HCT116 (cell line): ENCODE measurements at regions not wholly inside any gene's neighbourhood (a gene's known extent, or its start where the extent isn't known, plus 50 kb on each side); places are given as distances from the start of the nearest gene placed in this dataset.

ENCODE experiments used
- ATAC-seq: fragments of 200-7000 bp; cut with Tn5 transposase; 2 replicates; pipeline ENCODE4 v1.9.1; 2020; ENCODE audit warnings: mild to moderate bottlenecking, moderate library complexity
- BruUV-seq: library from RNA; stranded (reverse); fragments of 400-500 nt; replicated peaks from 2 replicates; lab custom pipeline; 2021; lab: Mats Ljungman, UMichigan
- CTCF ChIA-PET: fragments of 300-600 bp; sonication (Branson Sonifier 250); formaldehyde crosslinking; loops from one replicate; lab custom pipeline; 2021; ENCODE audit warnings: antibody characterized with exemption; lab: Charles Lee
- POLR2A ChIA-PET: fragments of 300-600, 350-600 bp; sonication (Branson Sonifier 250); formaldehyde crosslinking; loops from one replicate; lab custom pipeline; 2021; ENCODE audit warnings: antibody characterized with exemption; lab: Charles Lee
- RAD21 ChIA-PET, 2 experiments: fragments of 300-600 bp; sonication (Branson Sonifier 250); formaldehyde crosslinking; loops; one replicate each; lab custom pipeline; 2023; ENCODE audit warnings: low total read pairs in 2 of 2; ENCODE audit not compliant: uncharacterized antibody in 2 of 2, unreplicated experiment in 2 of 2, low non-redundant PET in 1 of 2; lab: Charles Lee
- DNase-seq: peaks from one replicate; pipeline ENCODE4 v3.0.0-alpha.2; 2010; ENCODE audit warnings: low read depth, low spot score
- H2AFZ ChIP-seq: fragments of 200-600 bp; shearing (Covaris generic), sonication (generic); 2 replicates; pipeline ENCODE4 v1.6.1; 2017; ENCODE audit warnings: low read depth, mixed run types, mixed read lengths, antibody characterized with exemption, low read length; ENCODE audit not compliant: poor library complexity, severe bottlenecking
- H3K27ac ChIP-seq: 2 replicates; pipeline ENCODE4 v1.5.1; 2012; ENCODE audit warnings: low read depth, low read length
- H3K27me3 ChIP-seq: fragments of 200-600 bp; sonication (generic); 2 replicates; pipeline ENCODE4 v1.6.1; 2016; ENCODE audit warnings: mixed run types, low read length, mixed read lengths; ENCODE audit not compliant: insufficient read depth
- H3K36me3 ChIP-seq, 2 experiments: fragments of 200-500 bp in 1 of 2; fragments of 200-600 bp in 1 of 2; sonication (Bioruptor generic) in 1 of 2; sonication (generic) in 1 of 2; 2 replicates each; pipeline versions ENCODE4 v1.5.1 to v1.6.1; 2014 to 2016; ENCODE audit warnings: low read length in 2 of 2, inconsistent platforms in 1 of 2, mixed read lengths in 1 of 2, mixed run types in 1 of 2; ENCODE audit not compliant: insufficient read depth in 2 of 2, control insufficient read depth in 1 of 2
- H3K4me1 ChIP-seq, 2 experiments: fragments of 200-600 bp in 1 of 2; sonication (generic) in 1 of 2; 2 replicates each; pipeline versions ENCODE4 v1.5.1 to v1.6.1; 2012 to 2017; ENCODE audit warnings: low read length in 2 of 2, inconsistent platforms in 1 of 2, mild to moderate bottlenecking in 1 of 2, mixed read lengths in 1 of 2, mixed run types in 1 of 2, moderate library complexity in 1 of 2; ENCODE audit not compliant: insufficient read depth in 2 of 2, control insufficient read depth in 1 of 2
- H3K4me2 ChIP-seq: fragments of 200-600 bp; sonication (generic); 2 replicates; pipeline ENCODE4 v1.6.1; 2017; ENCODE audit warnings: mixed run types, low read length, mixed read lengths
- H3K4me3 ChIP-seq, 2 experiments: fragments of 200-600 bp in 1 of 2; sonication (generic) in 1 of 2; replicated peaks in 1 of 2; 2 replicates each; pipeline ENCODE4 v1.5.1; 2011 to 2016; ENCODE audit warnings: low read length in 2 of 2, control low read depth in 1 of 2, low read depth in 1 of 2, mild to moderate bottlenecking in 1 of 2, mixed read lengths in 1 of 2, mixed run types in 1 of 2
- H3K79me2 ChIP-seq: fragments of 200-600 bp; sonication (generic); 2 replicates; pipeline ENCODE4 v1.6.1; 2017; ENCODE audit warnings: mild to moderate bottlenecking, mixed run types, low read length, moderate library complexity, mixed read lengths; ENCODE audit not compliant: insufficient read depth
- H3K9ac ChIP-seq: fragments of 200-600 bp; sonication (generic); 2 replicates; pipeline ENCODE4 v1.6.1; 2016; ENCODE audit warnings: low read length, mixed read lengths
- H3K9me2 ChIP-seq: fragments of 200-600 bp; sonication (generic), shearing (Covaris generic); 2 replicates; pipeline ENCODE4 v1.6.1; 2017; ENCODE audit warnings: mixed run types, mild to moderate bottlenecking, moderate library complexity; ENCODE audit not compliant: insufficient read depth
- H3K9me3 ChIP-seq, 2 experiments: fragments of 200-500 bp in 1 of 2; fragments of 200-600 bp in 1 of 2; sonication (Bioruptor generic) in 1 of 2; sonication (generic) in 1 of 2; 2 replicates each; pipeline ENCODE4 v1.6.1; 2014 to 2017; ENCODE audit warnings: low read length in 2 of 2, mixed read lengths in 2 of 2, inconsistent platforms in 1 of 2, low read depth in 1 of 2, mild to moderate bottlenecking in 1 of 2, mixed run types in 1 of 2, moderate library complexity in 1 of 2; ENCODE audit not compliant: control insufficient read depth in 1 of 2, insufficient read depth in 1 of 2
- H4K20me1 ChIP-seq: fragments of 200-600 bp; sonication (generic), shearing (Covaris generic); 2 replicates; pipeline ENCODE4 v1.6.1; 2017; ENCODE audit warnings: mixed run types, mild to moderate bottlenecking, moderate library complexity; ENCODE audit not compliant: insufficient read depth
- CBX3 ChIP-seq: IDR thresholded peaks from 2 replicates; pipeline ENCODE4 v1.6.1; 2012; ENCODE audit warnings: low read depth
- CEBPB ChIP-seq: IDR thresholded peaks from 2 replicates; pipeline ENCODE4 v1.6.1; 2012; ENCODE audit warnings: low read depth
- EGR1 ChIP-seq: IDR thresholded peaks from 2 replicates; pipeline ENCODE4 v1.6.1; 2012; ENCODE audit warnings: low read depth
- ELF1 ChIP-seq: IDR thresholded peaks from 2 replicates; pipeline ENCODE4 v1.6.1; 2012; ENCODE audit warnings: low read depth, borderline replicate concordance
- EZH2 ChIP-seq: fragments of 200-600 bp; sonication (generic); IDR thresholded peaks from 2 replicates; pipeline ENCODE4 v1.6.1; 2017; ENCODE audit warnings: antibody characterized with exemption, mixed run types
- EZH2phosphoT487 ChIP-seq: fragments of 200-600 bp; IDR thresholded peaks from 2 replicates; pipeline ENCODE4 v1.6.1; 2018; ENCODE audit warnings: antibody characterized with exemption, borderline replicate concordance
- FOSL1 ChIP-seq: IDR thresholded peaks from 2 replicates; pipeline ENCODE4 v1.6.1; 2012; ENCODE audit warnings: low read depth
- JUND ChIP-seq: IDR thresholded peaks from 2 replicates; pipeline ENCODE4 v1.6.1; 2012
- RAD21 ChIP-seq: IDR thresholded peaks from 2 replicates; pipeline ENCODE4 v1.6.1; 2012; ENCODE audit warnings: low read depth, mild to moderate bottlenecking
- SIN3A ChIP-seq: IDR thresholded peaks from 2 replicates; pipeline ENCODE4 v1.6.1; 2012; ENCODE audit warnings: low read depth
- SRF ChIP-seq: IDR thresholded peaks from 2 replicates; pipeline ENCODE4 v1.6.1; 2012; ENCODE audit warnings: low read depth
- TCF7L2 ChIP-seq: IDR thresholded peaks from 2 replicates; pipeline ENCODE4 v1.7.0; 2011; ENCODE audit warnings: borderline replicate concordance, inconsistent platforms; ENCODE audit not compliant: insufficient read depth, insufficient read length; ENCODE audit errors: extremely low read depth
- ZFX ChIP-seq: fragments of 450-650 bp; IDR thresholded peaks from 2 replicates; pipeline ENCODE4 v1.6.1; 2017
- ZNF274 ChIP-seq: fragments of 200-500 bp; sonication (Bioruptor generic); IDR thresholded peaks from 2 replicates; pipeline ENCODE4 v1.6.1; 2014; ENCODE audit warnings: mild to moderate bottlenecking, low read depth, low read length, inconsistent platforms
- intact Hi-C: fragments of 100-400 bp; cut with micrococcal nuclease; formaldehyde crosslinking; loops from 2 replicates; pipeline ENCODE4 v1.10.0; 2022
- TF ChIP-seq, protein P1 (sequence below): IDR thresholded peaks from 2 replicates; pipeline ENCODE4 v1.6.1; 2012
- TF ChIP-seq, protein P2 (sequence below): IDR thresholded peaks from 2 replicates; pipeline ENCODE4 v1.6.1; 2012
- TF ChIP-seq, protein P3 (sequence below): IDR thresholded peaks from 2 replicates; pipeline ENCODE4 v1.6.1; 2011; ENCODE audit warnings: mild to moderate bottlenecking, low read length, moderate library complexity; ENCODE audit not compliant: insufficient replicate concordance; ENCODE audit errors: extremely low read depth

DNA sequence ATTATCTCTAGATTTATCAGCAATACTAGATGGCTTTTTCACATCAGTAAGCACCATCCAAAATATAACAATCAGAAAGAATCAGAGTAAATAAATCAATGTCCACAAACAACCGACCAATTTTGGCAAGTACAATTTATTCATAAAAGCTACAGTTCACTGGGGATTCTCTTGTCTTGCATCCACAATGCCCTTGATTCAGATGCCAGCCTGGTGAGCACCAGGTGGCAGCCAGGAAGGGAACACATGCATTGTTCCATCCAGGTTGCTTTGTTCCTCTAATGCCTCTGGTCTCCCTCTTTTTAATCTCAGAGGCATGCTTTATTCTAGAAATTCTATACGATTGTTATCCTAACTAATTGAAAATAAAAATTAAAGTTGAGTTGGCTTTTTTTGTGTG is 242.1 kb upstream of the KIRREL3 start:
- Histone ChIP-seq H3K4me2 (no peak overlapping the region), H3K27ac (no peak overlapping the region), H3K9ac (no peak overlapping the region), H4K20me1 (no peaks in the 10 kb centered on the region), H3K27me3 (no peaks in the 10 kb centered on the region), H3K4me1 (no peaks in the 10 kb centered on the region), H3K9me2 (no peaks in the 10 kb centered on the region), H3K4me3 (no peak overlapping the region), H2AFZ (no peak overlapping the region), H3K9me3 (peaks cover 0 to 4% of the 10 kb centered on the region in 2 experiments; a peak in 2 of 4 replicates), H3K36me3 (no peaks in the 10 kb centered on the region), H3K79me2 (no peaks in the 10 kb centered on the region)
- ChIA-PET CTCF (no interaction called here), RAD21 (no interaction called here), POLR2A (no interaction called here)
- BruUV-seq, result no TSS peak
- no peak for TF ChIP-seq EZH2phosphoT487
- no peak for TF ChIP-seq CBX3
- no peak for TF ChIP-seq TCF7L2
- TF ChIP-seq, protein P1, sequence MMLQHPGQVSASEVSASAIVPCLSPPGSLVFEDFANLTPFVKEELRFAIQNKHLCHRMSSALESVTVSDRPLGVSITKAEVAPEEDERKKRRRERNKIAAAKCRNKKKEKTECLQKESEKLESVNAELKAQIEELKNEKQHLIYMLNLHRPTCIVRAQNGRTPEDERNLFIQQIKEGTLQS, result no peak
- no peak for TF ChIP-seq RAD21
- TF ChIP-seq ELF1, result no peak
- no peak for TF ChIP-seq SRF
- TF ChIP-seq EGR1, result no peak
- no peak for TF ChIP-seq JUND
- no peak for TF ChIP-seq FOSL1
- TF ChIP-seq ZNF274, result no peak
- TF ChIP-seq EZH2, result no peak
- no peak for TF ChIP-seq CEBPB
- TF ChIP-seq, protein P2, sequence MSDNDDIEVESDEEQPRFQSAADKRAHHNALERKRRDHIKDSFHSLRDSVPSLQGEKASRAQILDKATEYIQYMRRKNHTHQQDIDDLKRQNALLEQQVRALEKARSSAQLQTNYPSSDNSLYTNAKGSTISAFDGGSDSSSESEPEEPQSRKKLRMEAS, result no peak
- TF ChIP-seq, protein P3, sequence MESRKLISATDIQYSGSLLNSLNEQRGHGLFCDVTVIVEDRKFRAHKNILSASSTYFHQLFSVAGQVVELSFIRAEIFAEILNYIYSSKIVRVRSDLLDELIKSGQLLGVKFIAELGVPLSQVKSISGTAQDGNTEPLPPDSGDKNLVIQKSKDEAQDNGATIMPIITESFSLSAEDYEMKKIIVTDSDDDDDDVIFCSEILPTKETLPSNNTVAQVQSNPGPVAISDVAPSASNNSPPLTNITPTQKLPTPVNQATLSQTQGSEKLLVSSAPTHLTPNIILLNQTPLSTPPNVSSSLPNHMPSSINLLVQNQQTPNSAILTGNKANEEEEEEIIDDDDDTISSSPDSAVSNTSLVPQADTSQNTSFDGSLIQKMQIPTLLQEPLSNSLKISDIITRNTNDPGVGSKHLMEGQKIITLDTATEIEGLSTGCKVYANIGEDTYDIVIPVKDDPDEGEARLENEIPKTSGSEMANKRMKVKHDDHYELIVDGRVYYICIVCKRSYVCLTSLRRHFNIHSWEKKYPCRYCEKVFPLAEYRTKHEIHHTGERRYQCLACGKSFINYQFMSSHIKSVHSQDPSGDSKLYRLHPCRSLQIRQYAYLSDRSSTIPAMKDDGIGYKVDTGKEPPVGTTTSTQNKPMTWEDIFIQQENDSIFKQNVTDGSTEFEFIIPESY, result no peak
- no peak for TF ChIP-seq SIN3A
- no peak for TF ChIP-seq ZFX
- DNase-seq (no peak), ATAC-seq (no peak)
- intact Hi-C loops, result no loop called here
